SK-N-SH (cell line): ENCODE measurements at regions not wholly inside any gene's neighbourhood (a gene's known extent, or its start where the extent isn't known, plus 50 kb on each side); places are given as distances from the start of the nearest gene placed in this dataset.

ENCODE experiments used
- CTCF ChIA-PET: fragments of 300-600, 350-600 bp; formaldehyde crosslinking; extraction: SDS; loops from one replicate; lab custom pipeline; 2021; lab: Yijun Ruan, JAX
- POLR2A ChIA-PET: fragments of 350-600 bp; sonication (Branson Sonifier 250); formaldehyde crosslinking; extraction: SDS; loops from one replicate; lab custom pipeline; 2020; ENCODE audit warnings: antibody characterized with exemption, inconsistent platforms; lab: Yijun Ruan, JAX
- DNase-seq: peaks from one replicate; pipeline ENCODE4 v3.0.0; 2012
- H2AFZ ChIP-seq: fragments of 200-600 bp; sonication (generic); 2 replicates; pipeline ENCODE4 v1.8.1; 2016; ENCODE audit warnings: antibody characterized with exemption, mild to moderate bottlenecking, low read depth
- H3F3A ChIP-seq: fragments of 200-600 bp; sonication (generic); replicated peaks from 2 replicates; pipeline ENCODE3; 2016; ENCODE audit warnings: antibody characterized with exemption, mild to moderate bottlenecking; ENCODE audit not compliant: insufficient read depth
- H3K27ac ChIP-seq, 2 experiments: fragments of 200-500 bp in 1 of 2; fragments of 200-600 bp in 1 of 2; sonication (Bioruptor generic) in 1 of 2; sonication (generic), shearing (Covaris generic) in 1 of 2; 2 replicates each; pipeline versions ENCODE4 v1.5.1 to v1.6.1; 2014 to 2016; ENCODE audit warnings: low read depth in 2 of 2, inconsistent platforms in 1 of 2, low read length in 1 of 2, mild to moderate bottlenecking in 1 of 2, mixed read lengths in 1 of 2
- H3K27me3 ChIP-seq: fragments of 200-600 bp; sonication (generic), shearing (Covaris generic); 2 replicates; pipeline ENCODE4 v1.6.1; 2016; ENCODE audit warnings: mixed run types; ENCODE audit not compliant: insufficient read depth
- H3K36me3 ChIP-seq, 2 experiments: fragments of 200-500 bp in 1 of 2; fragments of 200-600 bp in 1 of 2; sonication (Bioruptor generic) in 1 of 2; sonication (generic) in 1 of 2; replicated peaks in 1 of 2; 2 replicates each; pipeline versions ENCODE3 to v1.5.1; 2014 to 2016; ENCODE audit warnings: low read length in 1 of 2, mild to moderate bottlenecking in 1 of 2; ENCODE audit not compliant: insufficient read depth in 2 of 2, control insufficient read depth in 1 of 2
- H3K4me1 ChIP-seq, 2 experiments: fragments of 200-500 bp in 1 of 2; fragments of 200-600 bp in 1 of 2; sonication (Bioruptor generic) in 1 of 2; sonication (generic), shearing (Covaris generic) in 1 of 2; 2 replicates each; pipeline versions ENCODE4 v1.5.1 to v1.6.1; 2014 to 2016; ENCODE audit warnings: low read depth in 1 of 2, low read length in 1 of 2, mixed run types in 1 of 2; ENCODE audit not compliant: insufficient read depth in 2 of 2, control insufficient read depth in 1 of 2
- H3K4me2 ChIP-seq: fragments of 200-600 bp; sonication (generic), shearing (Covaris generic); 2 replicates; pipeline ENCODE4 v1.6.1; 2017; ENCODE audit warnings: mixed run types
- H3K4me3 ChIP-seq, 2 experiments: fragments of 200-500 bp in 1 of 2; fragments of 200-600 bp in 1 of 2; sonication (Bioruptor generic) in 1 of 2; sonication (generic), shearing (Covaris generic) in 1 of 2; 2 replicates each; pipeline versions ENCODE4 v1.5.1 to v1.8.1; 2014 to 2016; ENCODE audit warnings: low read depth in 2 of 2, inconsistent platforms in 1 of 2, low read length in 1 of 2, mild to moderate bottlenecking in 1 of 2, mixed read lengths in 1 of 2, moderate library complexity in 1 of 2
- H3K79me2 ChIP-seq: fragments of 200-600 bp; sonication (generic); 2 replicates; pipeline ENCODE4 v1.8.1; 2017; ENCODE audit warnings: mild to moderate bottlenecking; ENCODE audit not compliant: insufficient read depth
- H3K9ac ChIP-seq: fragments of 200-600 bp; sonication (generic); 2 replicates; pipeline ENCODE4 v1.6.1; 2017; ENCODE audit warnings: mixed run types
- H3K9me2 ChIP-seq: fragments of 200-600 bp; sonication (generic); 2 replicates; pipeline ENCODE4 v1.6.1; 2017; ENCODE audit warnings: mixed run types
- H3K9me3 ChIP-seq: fragments of 200-600 bp; sonication (generic); 2 replicates; pipeline ENCODE4 v1.6.1; 2017; ENCODE audit warnings: mixed run types, mild to moderate bottlenecking, moderate library complexity
- H4K20me1 ChIP-seq: fragments of 200-600 bp; sonication (generic); 2 replicates; pipeline ENCODE4 v1.6.1; 2017; ENCODE audit warnings: mild to moderate bottlenecking, mixed run types; ENCODE audit not compliant: insufficient read depth
- CTCF ChIP-seq: fragments of 200-600 bp; sonication (generic); IDR thresholded peaks from 2 replicates; pipeline ENCODE4 v1.6.1; 2017; ENCODE audit warnings: antibody characterized with exemption, mild to moderate bottlenecking, moderate library complexity
- ELF1 ChIP-seq: IDR thresholded peaks from 2 replicates; pipeline ENCODE4 v1.4.0; 2012
- FOXJ3 ChIP-seq: sonication (generic); formaldehyde crosslinking; IDR thresholded peaks from 2 replicates; pipeline ENCODE4 v1.5.1; 2020; ENCODE audit warnings: mild to moderate bottlenecking, missing genetic modification reagents
- GABPA ChIP-seq: IDR thresholded peaks from 2 replicates; pipeline ENCODE4 v1.4.0; 2012; ENCODE audit warnings: low read depth, mild to moderate bottlenecking
- NFIC ChIP-seq: IDR thresholded peaks from 2 replicates; pipeline ENCODE4 v1.4.0; 2012; ENCODE audit warnings: borderline replicate concordance
- PBX3 ChIP-seq: IDR thresholded peaks from 2 replicates; pipeline ENCODE4; 2012
- REST ChIP-seq: IDR thresholded peaks from 2 replicates; pipeline ENCODE4 v1.6.1; 2012; ENCODE audit warnings: mild to moderate bottlenecking, low read depth, low read length, moderate library complexity
- SIN3A ChIP-seq: IDR thresholded peaks from 2 replicates; pipeline ENCODE4 v1.6.1; 2012; ENCODE audit warnings: low read depth, mild to moderate bottlenecking, low read length, moderate library complexity, borderline replicate concordance
- TCF12 ChIP-seq: IDR thresholded peaks from 2 replicates; pipeline ENCODE4 v1.4.0; 2012
- YY1 ChIP-seq: IDR thresholded peaks from 2 replicates; pipeline ENCODE4 v1.4.0; 2012; ENCODE audit warnings: low read depth, mild to moderate bottlenecking
- WGBS: methylation state at CpG from one replicate; pipeline ENCODE4 v1.1.6; 2017; ENCODE audit warnings: low lambda C conversion rate; 5-methylcytosine and 5-hydroxymethylcytosine counted together

GRCh38 chr1:208526613-208527125 is 282.5 kb upstream of the PLXNA2 start:
- H3K36me3 ChIP-seq: no peaks in the 10 kb centered on the region
- H3K9me3 ChIP-seq: no peaks in the 10 kb centered on the region
- TF ChIP-seq TCF12: no peak
- H3K27ac ChIP-seq: peak overlapping the region in 1 of 2 experiments; percentile 71; a peak in 2 of 4 replicates
- WGBS: 55% methylated on average over 2 of the region's 2 CpGs
- H3K79me2 ChIP-seq: no peaks in the 10 kb centered on the region
- peaks cover 0 to 52% of the 10 kb centered on the region in 2 experiments; a peak in 2 of 4 replicates for H3K4me1 ChIP-seq
- no peak overlapping the region for H3K4me3 ChIP-seq
- no peak overlapping the region for H3K4me2 ChIP-seq
- no peaks in the 10 kb centered on the region for H3K27me3 ChIP-seq
- no peak overlapping the region for H3K9ac ChIP-seq
- ChIA-PET CTCF (interaction anchor here (1.1 to 1.4 kb wide), 2 partner anchors 281 to 827 kb away, joined by 4 read pairs; no protein-coding TSS in a partner anchor), POLR2A (no interaction called here)
- H3F3A ChIP-seq: no peaks in the 10 kb centered on the region
- H4K20me1 ChIP-seq: no peaks in the 10 kb centered on the region
- DNase-seq: no peak
- H3K9me2 ChIP-seq: no peaks in the 10 kb centered on the region
- H2AFZ ChIP-seq: no peak overlapping the region

- WGBS: 62% methylated on average over 5 of the region's 5 CpGs
- TF ChIP-seq NFIC (no peak), TCF12 (no peak), SIN3A (no peak), PBX3 (no peak), CTCF (no peak), ELF1 (no peak), FOXJ3 (CRISPR knock-in tag) (no peak), GABPA (no peak), REST (no peak), YY1 (no peak)
- no peaks in the 10 kb centered on the region for H3K27me3 ChIP-seq
- H3K4me3 ChIP-seq: no peak overlapping the region
- no peak overlapping the region for H3K9ac ChIP-seq
- H3F3A ChIP-seq: no peaks in the 10 kb centered on the region
- H3K9me3 ChIP-seq: no peaks in the 10 kb centered on the region
- CTCF ChIA-PET: interaction anchor here (1.1 to 1.4 kb wide), 2 partner anchors 282 to 827 kb away, joined by 4 read pairs; no protein-coding TSS in a partner anchor
- peak overlapping the region in 1 of 2 experiments; percentile 71; a peak in 2 of 4 replicates for H3K27ac ChIP-seq
- no peak overlapping the region for H3K4me2 ChIP-seq
- H3K36me3 ChIP-seq: no peaks in the 10 kb centered on the region
- no peaks in the 10 kb centered on the region for H4K20me1 ChIP-seq
- H3K4me1 ChIP-seq: peaks cover 0 to 53% of the 10 kb centered on the region in 2 experiments; a peak in 2 of 4 replicates
- POLR2A ChIA-PET: no interaction called here
- DNase-seq: no peak
- H3K9me2 ChIP-seq: no peaks in the 10 kb centered on the region
- no peak overlapping the region for H2AFZ ChIP-seq
- no peaks in the 10 kb centered on the region for H3K79me2 ChIP-seq
Measured at GRCh38 chr1:208527156-208527555, 283.0 kb upstream of the PLXNA2 start.
